Activated CD4-positive, alpha-beta T cell treated with anti-CD3 and anti-CD28 coated beads, Interleukin-2, amount 50 U/mL, for 48 hours (primary cell): ENCODE measurements at regions not wholly inside any gene's neighbourhood (a gene's known extent, or its start where the extent isn't known, plus 50 kb on each side); places are given as distances from the start of the nearest gene placed in this dataset.
"Not testable (repeated sequence)": the region's sequence is repeated elsewhere in the genome, so short reads cannot be mapped to it uniquely, and the experiment has no call there.

Source experiments
- DNase-seq, 2 experiments: peaks; one replicate each; pipeline ENCODE4 v3.0.0-alpha.2; 2020

DNA sequence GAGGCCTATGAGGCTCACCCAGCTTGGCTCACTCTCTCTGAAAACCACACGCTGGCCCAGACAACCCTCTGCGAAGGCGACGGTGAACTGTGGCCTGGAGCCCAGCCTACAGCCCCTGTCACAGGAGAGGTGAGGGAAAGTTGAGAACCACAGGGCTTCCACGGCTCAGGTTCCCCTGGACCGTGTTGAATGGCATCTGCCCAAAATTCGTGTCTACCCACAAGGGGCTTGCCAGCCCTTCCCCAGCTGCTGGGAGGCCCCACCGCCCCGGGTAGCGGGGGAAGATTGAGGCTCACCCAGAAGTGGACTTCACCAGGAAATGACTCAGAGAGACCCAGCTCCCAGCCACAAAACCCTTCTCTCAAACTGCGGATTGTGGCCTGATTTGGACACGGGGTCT lies 197.1 kb downstream of the CTTN start:
- no peak for DNase-seq

DNA sequence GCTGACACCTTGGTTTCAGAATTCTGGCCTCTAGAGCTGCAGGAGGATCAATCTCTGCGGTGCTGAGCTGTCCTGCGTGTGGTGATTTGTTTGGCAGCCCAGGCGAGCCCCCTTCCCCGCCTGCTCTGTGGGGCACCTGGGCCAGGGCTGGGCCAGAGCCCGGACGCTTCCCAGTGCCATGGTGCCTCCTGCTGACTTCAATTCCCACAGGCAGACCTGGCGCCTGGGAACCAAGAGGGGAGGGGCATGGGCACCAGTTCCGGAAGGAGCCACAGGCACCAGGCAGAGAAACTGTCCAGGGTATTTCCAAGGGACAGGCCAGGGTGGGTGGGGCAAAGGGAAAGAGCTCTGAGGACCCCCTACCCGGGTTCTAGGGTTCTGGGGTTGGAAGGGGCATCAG lies 197.8 kb downstream of the CTTN start:
- no peak for DNase-seq

DNA sequence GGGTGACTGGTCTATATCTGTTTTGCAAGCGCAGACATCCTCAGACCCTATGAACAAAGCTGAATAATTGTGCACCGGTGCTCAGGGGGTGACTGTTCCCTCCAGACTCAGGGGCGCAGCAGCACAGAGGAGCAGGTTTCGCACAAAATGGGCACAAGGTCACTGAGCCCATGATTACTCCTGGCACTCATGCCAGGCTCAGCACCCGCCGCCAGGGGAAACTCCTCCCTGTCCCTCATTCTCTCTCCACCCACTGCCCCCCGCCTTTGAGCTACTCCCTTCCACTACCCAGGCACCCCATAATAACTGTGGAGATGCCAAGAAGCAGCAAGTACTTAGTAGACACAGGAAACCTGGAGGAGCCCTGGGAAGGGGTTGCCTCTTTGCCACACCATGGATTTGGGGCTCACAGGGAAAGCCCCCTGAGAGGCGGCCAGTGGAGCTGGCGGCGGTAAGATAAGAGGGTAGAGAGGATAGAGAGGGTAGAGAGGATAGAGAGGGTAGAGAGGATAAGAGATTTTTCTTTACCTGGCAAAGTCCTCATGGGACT lies 198.8 kb downstream of the CTTN start:
- DNase-seq, result no peak

DNA sequence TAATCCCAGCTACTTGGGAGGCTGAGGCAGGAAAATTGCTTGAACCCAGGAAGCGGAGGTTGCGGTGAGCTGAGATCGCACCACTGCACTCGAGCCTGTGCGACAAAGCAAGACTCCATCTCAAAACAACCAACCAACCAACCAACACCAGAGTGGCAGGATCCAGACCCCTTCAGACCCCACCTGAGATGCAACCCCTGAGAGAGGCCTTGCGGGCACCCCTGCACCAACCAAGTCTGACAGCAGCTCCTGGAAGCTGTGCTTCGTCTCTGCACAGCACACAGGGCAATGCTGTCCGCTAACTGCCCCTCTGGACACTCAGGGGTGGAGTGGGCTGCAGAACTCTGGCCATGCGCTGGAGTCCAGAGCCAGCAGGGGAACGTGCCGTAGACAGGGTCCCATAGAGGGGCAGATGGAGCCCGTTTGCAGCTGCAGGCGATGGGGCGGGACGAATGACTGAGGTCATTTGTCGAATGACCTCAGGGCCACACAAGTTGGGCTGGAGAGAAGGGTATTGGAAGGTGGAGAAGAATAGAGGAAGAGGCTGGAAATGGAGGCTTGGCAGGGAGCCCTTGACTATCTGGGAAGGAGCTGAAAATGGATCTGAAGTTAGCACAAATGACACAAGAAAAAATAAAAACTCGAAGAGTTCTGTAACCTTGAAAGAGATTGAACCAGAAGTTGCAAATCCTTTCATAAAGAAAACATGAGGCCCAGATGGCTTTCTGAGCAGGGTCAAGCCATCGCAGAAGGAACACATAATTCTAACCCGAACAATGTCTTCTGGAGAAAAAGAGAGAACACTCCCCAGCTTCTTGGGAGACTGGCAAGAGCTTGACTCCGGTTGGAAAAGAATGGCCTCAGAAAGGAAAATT lies 199.7 kb downstream of the CTTN start:
- no peak for DNase-seq

DNA sequence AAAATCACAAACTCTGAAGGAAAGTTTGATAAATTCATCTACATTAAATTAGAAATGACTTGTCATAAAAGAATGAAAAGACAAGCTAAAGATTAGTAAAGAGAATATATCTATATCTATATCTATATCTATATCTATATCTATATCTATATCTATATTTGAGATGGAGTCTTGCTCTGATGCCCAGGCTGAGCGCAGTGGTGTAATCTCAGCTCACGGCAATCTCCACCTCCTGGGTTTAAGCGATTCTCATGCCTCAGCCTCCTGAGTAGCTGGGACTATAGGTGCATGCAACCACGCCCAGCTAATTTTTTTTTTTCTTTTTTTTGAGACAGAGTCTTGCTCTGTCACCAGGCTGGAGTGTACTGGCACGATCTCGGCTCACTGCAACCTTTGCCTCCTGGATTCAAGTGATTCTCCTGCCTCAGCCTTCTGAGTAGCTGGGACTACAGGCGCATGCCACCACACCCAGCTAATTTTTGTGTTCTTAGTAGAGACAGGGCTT lies 202.6 kb downstream of the CTTN start:
- not testable (repeated sequence) for DNase-seq

DNA sequence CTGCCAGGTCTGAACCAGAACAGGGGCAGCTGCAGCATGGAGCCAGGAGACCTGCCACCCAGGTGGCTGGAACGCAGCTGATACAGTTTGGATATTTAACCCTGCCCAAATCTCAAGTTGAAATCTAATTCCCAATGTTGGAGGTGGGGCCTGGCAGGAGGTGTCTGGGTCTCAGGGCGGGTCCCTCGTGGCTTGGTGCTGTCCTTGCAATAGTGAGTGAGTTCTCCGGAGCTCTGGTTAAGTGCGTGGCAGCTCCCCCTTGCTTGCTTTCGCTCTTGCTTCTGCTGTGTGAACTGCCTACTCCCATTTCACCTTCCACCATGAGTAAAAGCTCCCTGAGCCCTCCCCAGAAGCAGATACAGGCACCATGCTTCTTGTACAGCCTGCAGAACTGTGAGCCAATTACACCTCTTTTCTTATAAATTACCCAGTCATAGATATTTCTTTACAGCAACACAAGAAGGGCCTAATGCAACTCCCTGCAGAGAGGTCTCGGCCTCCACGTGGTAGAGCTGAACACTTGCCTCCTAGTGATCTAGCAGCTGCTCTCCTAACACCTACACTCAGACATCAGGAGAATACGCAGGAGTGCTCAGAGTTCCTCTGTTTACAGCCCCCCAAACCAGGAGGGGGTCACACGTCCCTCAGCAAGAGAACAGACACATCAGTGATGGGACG lies 203.7 kb downstream of the CTTN start:
- no peak for DNase-seq

DNA sequence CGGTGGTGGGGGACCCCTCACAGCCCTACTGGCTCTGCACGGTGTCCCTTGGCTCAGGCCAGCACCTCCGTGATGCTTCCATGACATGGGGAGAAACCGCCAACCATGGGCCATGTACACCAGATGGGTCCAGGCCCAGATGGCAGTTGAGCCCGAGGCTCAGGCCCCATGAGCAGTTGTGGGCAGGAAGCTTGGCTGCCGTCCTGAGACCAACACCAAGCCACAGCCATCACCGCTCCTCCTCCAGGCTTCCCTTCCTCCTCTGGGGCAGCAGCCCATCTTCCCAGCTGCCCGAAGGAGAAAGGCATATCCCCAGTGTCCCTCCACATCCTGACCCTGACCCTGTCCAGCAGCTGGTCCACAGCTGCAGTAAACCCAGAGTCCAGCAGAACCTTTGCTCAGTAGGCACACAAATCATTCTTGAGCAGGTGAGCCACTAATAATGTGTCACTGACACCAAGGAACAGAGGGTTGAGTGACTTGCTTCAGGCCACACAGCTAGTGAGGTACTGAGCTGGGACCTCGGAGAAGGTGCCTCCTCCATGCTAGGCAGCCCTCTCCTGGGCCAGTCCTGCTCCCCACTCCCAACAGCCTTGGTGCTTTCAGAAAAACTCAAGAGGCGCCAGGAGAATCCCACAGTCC lies 204.9 kb downstream of the CTTN start:
- no peak for DNase-seq

DNA sequence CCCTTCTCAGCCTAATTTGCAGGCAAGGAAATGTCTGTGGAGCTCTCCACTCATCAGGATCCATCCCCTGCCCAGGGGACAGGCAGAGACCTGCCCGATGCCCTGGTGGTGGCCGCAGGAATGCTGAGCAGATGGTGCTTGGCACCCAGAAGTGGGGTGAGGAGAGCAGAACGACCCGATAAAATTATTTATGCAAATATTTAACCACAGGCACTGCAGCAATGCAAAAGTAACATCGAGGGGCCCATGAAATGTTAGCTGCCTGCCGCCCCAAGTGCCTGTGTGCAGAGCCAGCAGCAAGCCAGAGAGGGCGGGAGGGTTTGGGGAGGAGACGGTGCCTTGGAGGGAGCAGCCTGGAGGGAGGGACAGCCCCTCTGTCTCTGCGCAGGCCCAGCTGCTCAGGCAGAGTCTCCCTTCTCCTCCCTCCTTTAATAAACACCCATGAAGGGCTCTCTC lies 205.5 kb downstream of the CTTN start:
- DNase-seq, result no peak

DNA sequence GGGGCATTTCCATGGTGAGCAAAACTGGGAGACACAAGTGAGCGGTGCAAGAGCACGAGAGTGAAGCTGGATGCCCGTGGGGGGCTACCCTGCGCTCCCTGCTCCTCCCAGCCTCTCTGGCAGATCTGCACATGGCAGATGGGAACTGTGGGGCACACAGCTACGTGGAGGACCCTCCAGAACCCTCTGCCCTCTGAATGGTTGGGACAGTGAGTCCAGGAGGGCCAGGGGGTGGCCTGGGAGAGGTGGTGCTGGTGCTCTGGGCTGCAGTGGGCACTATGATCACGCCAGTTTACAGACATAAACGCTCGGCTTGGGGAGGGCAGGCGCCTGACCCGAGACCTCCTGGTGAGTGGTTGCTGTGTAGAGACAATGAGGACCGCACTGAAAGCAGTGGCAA lies 205.9 kb downstream of the CTTN start:
- DNase-seq, result no peak

DNA sequence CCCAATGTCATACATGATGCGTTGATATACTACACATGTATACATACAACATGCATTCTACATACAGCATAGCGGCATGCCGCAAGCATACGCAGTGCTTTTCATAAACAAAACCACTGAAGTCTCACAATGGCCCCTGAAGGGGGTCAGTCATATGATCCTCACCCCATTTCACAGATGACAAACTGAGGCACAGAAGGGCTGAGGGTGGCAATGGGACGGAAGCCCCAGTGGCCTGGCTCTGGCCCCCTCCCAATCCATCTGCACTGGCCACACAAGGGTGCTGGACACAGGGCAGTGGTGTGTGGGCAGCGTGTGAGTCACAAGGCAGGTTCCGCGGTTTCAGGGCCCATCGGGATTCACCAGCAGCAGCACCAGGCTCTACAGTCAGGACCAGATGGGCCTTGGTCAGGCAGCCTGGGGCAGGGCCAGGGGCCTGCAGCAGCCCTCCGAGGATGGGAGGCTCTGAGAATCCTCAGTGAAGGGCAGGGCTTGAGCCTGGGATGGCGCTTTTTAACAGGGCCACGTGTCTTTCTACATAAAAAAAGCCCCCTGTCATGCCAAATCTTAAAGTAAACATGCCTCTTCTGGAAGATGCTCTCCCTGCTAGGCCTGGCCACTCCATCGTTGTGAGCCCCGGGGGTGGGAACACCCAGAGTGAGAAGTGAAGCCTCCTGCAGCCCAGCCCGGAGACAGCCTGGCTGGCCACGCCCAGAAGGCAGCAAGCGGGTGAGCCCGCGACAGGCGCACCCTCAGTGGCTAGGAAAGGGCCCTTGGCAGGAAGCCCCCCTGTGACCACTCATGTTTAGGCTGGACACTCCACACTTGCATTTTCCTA lies 206.5 kb downstream of the CTTN start:
- no peak for DNase-seq

DNA sequence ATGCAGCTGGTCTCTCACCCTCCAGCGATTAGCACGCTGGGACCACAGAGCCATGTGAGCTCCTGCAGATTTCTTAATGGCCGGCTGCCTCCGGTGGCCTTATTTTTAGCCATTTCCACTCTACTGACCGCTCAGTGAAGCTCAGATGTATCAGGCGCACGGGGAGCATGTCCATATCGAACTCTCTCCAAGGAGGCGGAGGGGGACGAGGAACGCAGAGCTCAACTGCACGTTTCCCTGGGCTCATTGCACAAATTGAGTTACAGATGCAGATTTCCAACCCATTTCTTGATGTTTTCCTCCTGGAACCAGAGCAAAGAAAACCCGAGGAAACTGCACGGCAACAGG lies 207.1 kb downstream of the CTTN start:
- DNase-seq, result no peak

DNA sequence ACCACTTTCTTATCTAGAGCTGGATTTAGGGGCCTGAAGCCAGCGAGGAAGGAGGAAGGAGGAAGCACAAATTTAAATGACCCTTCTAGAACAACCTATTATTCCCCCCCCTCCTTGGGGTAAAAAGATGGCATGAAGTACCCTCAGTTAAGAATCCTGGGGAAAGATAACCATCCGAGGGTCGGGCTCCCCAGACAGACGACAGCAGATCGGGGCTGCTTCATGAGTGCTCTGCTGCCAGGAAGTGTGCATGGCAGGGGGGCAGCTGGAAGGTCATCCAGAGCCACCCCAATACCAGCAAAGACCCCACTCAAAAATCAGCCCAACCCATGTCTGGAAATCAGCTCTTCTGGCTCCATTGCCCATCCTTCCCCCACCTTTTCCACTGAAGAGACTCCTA lies 207.5 kb downstream of the CTTN start:
- no peak for DNase-seq

DNA sequence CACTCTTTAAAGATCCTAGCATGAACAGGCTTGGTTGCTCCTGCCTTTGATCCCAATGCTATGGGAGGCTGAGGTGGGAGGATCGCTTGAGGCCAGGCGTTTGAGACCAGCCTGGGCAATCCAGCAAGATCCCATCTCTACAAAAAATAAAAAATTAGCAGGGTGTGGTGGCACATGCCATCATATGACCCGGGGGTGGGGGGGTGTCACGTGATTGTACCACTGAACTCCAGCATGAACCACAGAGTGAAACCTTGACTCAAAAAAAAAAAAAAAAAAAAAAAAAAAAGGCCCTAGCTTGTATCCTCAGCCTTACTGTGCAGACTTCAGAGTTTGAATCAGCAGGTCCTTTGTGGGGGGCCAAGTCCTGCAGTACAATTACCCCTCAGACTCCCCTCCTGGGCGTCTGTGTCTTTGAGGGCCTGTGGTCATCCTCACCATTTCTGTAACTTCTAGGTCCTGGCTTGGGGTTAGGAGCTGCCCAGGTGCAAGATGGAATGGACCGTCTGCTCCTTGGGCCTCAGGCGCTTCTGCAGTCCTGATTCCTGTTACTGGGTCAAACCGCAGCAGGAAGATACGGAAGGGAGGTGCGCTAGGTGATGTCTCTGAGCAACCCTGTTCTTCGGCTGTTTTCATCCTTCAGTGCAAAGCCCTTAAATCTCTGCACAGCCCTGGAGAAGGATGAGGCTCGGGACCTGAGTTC lies 208.1 kb downstream of the CTTN start:
- peak in 1 of 2 experiments; percentile 2 for DNase-seq

DNA sequence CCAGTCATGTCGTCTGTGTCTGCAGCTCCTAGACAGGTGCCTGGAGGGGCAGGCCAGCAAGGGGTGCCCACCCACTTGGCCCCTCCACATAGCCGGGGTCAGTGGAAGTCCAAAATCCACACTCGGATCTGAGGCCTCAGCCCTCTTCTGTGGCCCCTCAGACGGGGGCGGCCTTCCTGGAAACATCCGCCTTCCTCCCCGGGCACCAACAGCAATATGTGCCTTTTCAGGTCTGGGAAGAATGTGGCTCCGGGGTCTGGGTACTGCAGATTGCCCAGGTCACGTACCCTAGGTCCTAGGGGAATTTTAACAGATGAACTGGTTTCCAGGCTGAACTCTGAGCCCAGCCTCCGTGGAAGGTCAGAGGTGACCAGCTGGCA lies 208.6 kb downstream of the CTTN start:
- DNase-seq, result no peak

DNA sequence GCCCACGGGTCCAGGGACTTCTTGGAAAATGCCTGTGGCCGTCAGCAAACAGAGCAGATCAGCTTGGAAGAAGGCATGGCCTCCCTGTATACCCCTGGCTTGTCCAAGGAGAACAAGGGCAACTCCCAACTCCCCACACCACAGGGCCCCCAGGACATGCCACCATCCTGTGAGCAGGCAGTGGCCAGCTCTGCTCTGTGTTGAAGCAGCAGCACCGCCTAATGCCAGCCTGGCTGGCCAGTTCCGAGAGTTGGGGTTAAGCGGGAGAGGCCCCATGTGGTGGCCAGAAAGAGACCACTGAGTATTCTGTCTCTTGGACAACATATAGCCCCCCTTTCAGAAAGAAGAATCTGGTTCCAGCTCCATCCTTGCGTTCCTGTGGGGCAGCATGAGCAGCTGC lies 209.2 kb downstream of the CTTN start:
- no peak for DNase-seq

DNA sequence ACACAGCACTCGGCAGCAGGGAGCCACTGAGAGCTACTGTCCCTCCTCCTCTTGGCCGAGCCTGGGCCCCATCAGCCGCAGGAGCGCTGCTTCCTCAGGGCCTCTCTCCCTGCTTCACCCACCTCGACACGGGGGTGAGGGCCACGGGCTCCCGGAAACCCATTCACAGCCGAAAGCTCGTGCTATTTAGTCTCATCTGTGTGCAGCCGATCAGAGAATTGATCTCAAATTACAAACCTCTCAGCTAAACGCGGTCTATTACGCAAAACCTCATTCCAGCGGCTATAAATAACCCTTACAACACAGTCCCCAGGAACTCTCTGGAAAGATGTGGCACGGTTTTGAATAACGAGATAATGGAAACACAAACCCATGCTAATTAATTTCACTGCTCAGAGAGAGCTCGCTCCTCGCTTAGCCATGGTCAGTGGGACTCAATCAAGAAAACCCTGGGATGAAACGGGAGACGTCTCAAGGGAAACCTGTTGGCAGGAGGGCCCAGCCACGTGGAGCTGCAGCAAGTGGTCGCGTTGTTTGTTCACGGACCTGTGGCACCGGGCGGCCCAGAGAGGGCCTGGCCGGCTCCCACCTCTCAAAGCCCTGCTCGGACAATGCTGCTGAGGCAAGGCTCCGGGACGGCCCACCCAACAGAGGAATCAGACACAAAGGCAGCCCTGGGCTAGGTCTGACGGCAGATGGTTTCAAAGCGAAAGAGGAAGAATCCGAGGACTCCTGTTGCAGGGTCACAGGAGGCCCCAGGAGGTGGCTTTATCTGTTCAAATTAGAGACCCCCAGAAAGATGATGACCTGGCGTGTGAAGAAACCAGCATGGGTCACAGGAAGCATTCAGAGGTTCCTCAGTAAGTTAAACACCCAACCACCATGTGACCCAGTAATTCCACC lies 210.5 kb downstream of the CTTN start:
- DNase-seq, result no peak

DNA sequence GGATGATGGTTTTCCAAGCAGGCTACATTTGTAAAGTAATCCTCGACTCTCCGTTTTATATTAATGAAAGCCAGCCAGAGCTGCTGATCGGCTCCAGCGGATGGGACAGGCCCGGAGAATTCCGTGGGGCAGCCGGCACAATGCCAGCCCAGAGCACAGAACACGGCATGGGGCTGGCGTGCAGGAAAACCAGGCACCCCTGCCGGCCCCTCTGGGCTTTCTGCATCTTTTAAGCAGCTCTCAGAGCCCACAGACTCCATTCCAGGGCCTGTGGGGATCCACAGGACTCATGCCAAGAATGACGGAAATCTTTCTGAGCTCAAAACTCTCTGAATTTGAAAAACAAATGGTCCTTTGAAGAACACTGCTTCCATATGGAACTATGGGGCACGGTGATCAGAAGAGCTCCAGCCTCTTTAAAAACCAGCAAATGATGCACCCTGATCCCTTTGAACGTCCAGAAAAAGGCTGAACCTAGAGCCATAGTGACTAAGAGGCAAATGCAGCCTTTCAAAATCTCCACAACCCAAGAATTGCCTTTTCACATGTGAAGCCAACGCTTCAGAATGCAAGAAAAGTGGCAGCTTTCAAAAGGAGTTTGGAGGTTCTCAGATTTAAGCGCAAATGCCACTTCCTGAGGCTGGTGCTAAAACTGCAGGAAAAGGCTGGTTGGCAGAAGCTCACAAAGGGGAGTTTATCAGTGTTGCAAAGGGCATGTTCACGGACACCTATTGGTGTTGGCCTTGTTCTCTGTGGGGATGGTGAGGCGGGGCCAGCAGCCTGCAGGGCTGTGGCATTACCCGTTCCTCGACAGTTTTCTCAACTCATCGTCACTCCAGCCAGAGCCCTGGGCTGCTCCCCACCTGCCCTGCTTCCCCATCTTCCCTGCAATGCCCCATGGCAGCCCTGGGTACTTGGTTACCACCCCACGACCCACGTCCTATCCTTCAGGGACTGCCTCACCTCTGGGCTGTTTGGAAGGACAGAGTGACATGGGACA lies 212.5 kb downstream of the CTTN start:
- no peak for DNase-seq

DNA sequence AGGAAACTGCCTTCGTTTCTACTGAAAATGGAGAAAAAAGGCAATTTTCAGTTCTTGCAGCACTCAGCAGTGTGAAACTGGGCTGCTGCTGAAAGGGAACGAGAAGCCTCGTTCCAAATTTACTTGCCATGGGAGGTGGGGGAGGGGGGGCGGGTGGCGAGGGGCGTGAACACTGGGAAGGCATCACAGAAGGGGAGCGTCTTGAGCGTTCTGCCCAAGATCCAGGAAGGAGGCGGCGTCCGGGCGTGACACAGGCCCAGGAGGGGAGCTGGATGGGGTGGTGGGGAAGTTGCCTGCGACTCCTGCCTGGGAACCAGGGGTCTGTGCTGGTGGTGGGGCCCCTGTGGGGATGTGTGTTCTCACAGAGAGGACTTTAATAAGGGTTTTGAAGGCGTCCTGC lies 213.5 kb downstream of the CTTN start:
- no peak for DNase-seq

DNA sequence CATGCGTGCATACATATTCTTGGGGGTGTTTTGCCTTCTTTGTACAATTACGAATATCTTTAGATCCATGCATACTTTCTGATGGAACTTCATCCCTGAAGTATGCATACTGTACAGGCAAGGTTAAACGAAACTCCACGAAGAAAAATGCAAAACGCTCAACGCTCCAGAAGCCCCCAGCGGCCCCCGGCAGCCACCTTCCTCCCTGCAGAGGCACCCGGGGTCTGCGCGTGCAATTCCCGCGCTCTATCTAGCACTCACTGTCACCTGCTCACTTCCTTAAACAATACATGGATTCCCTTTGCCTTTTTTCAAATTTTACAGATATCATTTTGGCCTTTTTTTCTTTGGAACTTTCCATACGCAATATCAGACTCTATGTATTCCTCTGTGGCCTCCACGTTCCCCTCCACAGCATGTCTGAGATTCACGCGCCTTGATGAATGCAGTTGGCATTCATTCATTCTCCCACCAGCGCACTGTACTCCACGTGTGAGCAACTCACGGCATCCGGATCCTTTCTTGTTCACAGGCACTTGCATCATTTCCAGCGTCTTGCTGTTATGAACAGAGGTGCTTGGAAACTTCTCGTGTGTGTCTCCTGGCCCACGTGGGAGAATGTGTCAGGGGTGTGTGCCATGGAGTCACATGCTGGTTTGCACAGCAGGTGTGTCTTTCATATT lies 214.3 kb downstream of the CTTN start:
- no peak for DNase-seq
